Body of pancreas (tissue), 4 donors: ENCODE measurements at regions not wholly inside any gene's neighbourhood (a gene's known extent, or its start where the extent isn't known, plus 50 kb on each side); places are given as distances from the start of the nearest gene placed in this dataset.

ENCODE experiments used
- ATAC-seq: fragments of 150-250 bp; one replicate; pipeline ENCODE4 v1.9.1; 2016
- DNase-seq, 4 donors: peaks; one replicate each; pipeline ENCODE4 v3.0.0-alpha.2; 2019
- H3K27ac ChIP-seq, 4 donors: fragments of 200-600 bp; sonication (generic); 1 replicate in 3 of 4; 2 replicates in 1 of 4; pipeline versions ENCODE4 v1.5.1 to v1.6.1; 2016 to 2019; ENCODE audit warnings: mild to moderate bottlenecking in 1 of 4, mixed read lengths in 1 of 4, moderate library complexity in 1 of 4
- H3K27me3 ChIP-seq, 2 donors: fragments of 200-600 bp; sonication (generic); one replicate each; pipeline ENCODE4 v1.6.0; 2016; ENCODE audit warnings: mild to moderate bottlenecking in 1 of 2
- H3K36me3 ChIP-seq, 2 donors: fragments of 200-600 bp; sonication (generic); replicated peaks in 1 of 2; 2 replicates each; pipeline ENCODE4 v1.5.1; 2016; ENCODE audit warnings: low read depth in 2 of 2; ENCODE audit not compliant: insufficient read depth in 1 of 2
- H3K4me1 ChIP-seq: fragments of 200-600 bp; sonication (generic); one replicate; pipeline ENCODE4 v1.6.0; 2016
- H3K4me3 ChIP-seq, 2 donors: fragments of 200-600 bp; sonication (generic); 1 replicate in 1 of 2; 2 replicates in 1 of 2; pipeline ENCODE4 v1.5.1; 2016 to 2019
- H3K9me3 ChIP-seq, 3 donors: fragments of 200-600 bp; sonication (generic); 1 replicate in 2 of 3; 2 replicates in 1 of 3; pipeline ENCODE4 v1.5.1; 2016
- POLR2A ChIP-seq, 3 donors: fragments of 450-650 bp; IDR thresholded peaks; one replicate each; pipeline ENCODE4 v1.6.1; 2016; ENCODE audit warnings: antibody characterized with exemption in 3 of 3, mild to moderate bottlenecking in 2 of 3
- WGBS, 2 donors: methylation state at CpG; one replicate each; pipeline ENCODE4 v1.1.5; 2017; 5-methylcytosine and 5-hydroxymethylcytosine counted together
- intact Hi-C: fragments of 100-400 bp; cut with DNase I; formaldehyde crosslinking; loops from one replicate; pipeline ENCODE4 v1.15.1; 2023
- TF ChIP-seq, protein P1 (sequence below), 7 experiments: fragments of 450-650 bp in 4 of 7; fragments of 200-600 bp in 3 of 7; sonication (generic) in 3 of 7; IDR thresholded peaks; one replicate each; pipeline ENCODE4 v1.5.1; 2016 to 2019; ENCODE audit warnings: antibody characterized with exemption in 7 of 7

DNA sequence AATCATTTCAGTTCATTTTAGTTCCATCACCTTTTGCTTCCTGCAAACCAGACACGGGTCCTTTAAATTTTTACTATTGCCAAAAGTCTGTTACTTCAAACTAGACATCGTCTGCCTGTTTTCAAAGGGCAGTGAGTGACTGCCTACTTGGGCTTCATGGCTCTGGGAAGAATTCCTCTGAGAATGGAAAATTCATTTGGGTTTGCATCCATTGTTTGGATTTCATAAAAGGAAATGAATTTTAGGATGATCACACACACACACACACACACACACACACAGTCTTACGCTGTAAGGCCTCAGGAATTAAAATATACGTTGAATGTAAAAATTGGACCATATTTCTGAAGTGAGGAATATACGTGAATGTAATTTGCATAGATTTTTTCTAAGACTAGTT lies 1584.3 kb upstream of the ACVR2A start:
- H3K27me3 ChIP-seq: no peaks in the 10 kb centered on the region
- TF ChIP-seq POLR2A (IDR thresholded peaks at IDR 0.05): no peak
- TF ChIP-seq, protein P1, sequence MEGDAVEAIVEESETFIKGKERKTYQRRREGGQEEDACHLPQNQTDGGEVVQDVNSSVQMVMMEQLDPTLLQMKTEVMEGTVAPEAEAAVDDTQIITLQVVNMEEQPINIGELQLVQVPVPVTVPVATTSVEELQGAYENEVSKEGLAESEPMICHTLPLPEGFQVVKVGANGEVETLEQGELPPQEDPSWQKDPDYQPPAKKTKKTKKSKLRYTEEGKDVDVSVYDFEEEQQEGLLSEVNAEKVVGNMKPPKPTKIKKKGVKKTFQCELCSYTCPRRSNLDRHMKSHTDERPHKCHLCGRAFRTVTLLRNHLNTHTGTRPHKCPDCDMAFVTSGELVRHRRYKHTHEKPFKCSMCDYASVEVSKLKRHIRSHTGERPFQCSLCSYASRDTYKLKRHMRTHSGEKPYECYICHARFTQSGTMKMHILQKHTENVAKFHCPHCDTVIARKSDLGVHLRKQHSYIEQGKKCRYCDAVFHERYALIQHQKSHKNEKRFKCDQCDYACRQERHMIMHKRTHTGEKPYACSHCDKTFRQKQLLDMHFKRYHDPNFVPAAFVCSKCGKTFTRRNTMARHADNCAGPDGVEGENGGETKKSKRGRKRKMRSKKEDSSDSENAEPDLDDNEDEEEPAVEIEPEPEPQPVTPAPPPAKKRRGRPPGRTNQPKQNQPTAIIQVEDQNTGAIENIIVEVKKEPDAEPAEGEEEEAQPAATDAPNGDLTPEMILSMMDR (IDR thresholded peaks at IDR 0.05): no peak
- ATAC-seq (no peak), DNase-seq (no peak)
- H3K27ac ChIP-seq: no peak overlapping the region
- intact Hi-C loops: no loop called here
- no peaks in the 10 kb centered on the region for H3K4me1 ChIP-seq
- 74 to 77% methylated on average over 5 of the region's 5 CpGs for WGBS, 2 donors
- no peaks in the 10 kb centered on the region for H3K36me3 ChIP-seq
- no peaks in the 10 kb centered on the region for H3K9me3 ChIP-seq
- no peak overlapping the region for H3K4me3 ChIP-seq

DNA sequence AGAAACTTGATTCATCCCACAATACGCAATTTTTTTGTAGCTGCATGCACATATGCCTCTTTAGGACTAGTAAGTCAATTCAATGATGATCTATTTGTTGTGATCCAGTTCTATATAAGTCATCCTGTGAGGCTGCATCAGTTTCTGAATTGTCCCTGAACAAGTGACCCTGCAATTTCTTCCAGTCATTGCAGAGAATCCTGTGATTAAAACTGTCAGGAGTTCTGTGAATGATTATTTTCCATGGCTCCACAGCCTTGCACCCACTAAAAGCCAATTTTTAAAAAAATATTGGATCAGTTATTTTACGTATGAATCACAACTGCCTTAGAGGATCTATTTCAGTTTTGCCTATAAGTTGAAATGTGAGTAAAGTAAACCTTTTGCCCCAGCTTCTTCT lies 1585.0 kb upstream of the ACVR2A start:
- H3K9me3 ChIP-seq: no peaks in the 10 kb centered on the region
- no peak for ATAC-seq
- no peak overlapping the region for H3K4me3 ChIP-seq
- no peak for DNase-seq
- H3K36me3 ChIP-seq: no peaks in the 10 kb centered on the region
- no peak for TF ChIP-seq POLR2A (IDR thresholded peaks at IDR 0.05)
- TF ChIP-seq, protein P1 (IDR thresholded peaks at IDR 0.05): no peak
- WGBS, 2 donors: 84 to 85% methylated on average over 2 of the region's 2 CpGs
- H3K27ac ChIP-seq: no peak overlapping the region
- H3K4me1 ChIP-seq: no peaks in the 10 kb centered on the region
- intact Hi-C loops: no loop called here
- H3K27me3 ChIP-seq: no peaks in the 10 kb centered on the region

DNA sequence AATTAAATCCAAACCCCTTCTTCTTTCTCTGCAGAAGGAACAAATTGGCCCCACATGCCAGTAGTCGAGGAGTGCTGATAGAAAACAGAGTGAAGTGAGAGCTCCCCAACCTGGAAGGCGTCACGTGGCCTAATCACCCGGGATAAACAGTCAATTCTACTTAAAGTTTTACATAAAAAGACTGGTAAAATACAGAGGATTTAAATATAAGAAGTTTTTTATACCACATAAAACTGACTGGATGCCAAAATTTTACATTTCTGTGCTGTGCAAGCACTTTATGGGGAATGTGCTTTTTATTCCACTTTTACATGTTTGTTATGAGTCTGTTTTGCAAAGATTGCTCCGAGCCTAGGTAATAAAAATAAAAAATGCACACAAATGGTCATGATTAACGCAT lies 1586.8 kb upstream of the ACVR2A start:
- no peak for ATAC-seq
- intact Hi-C loops: no loop called here
- H3K9me3 ChIP-seq: no peaks in the 10 kb centered on the region

DNA sequence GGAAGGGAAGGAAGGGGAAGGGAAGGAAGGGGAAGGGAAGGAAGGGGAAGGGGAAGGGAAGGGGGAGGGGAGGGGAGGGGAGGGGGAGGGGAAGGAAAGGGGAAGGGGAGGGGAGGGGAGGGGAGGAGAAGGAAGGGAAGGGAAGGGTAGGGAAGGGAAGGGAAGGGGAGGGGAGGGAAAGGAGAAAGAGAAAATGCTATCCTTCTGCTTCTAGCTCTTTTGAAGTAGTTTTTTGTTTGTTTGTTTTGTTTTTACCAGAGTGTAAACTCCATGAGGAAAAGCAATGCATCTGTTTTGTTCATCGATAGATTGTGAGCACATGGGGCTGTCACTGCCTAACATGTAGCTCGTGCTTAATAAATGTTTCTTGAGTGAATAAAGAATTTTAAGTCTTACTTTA lies 1592.7 kb upstream of the ACVR2A start:
- H3K27ac ChIP-seq: no peak overlapping the region
- intact Hi-C loops: no loop called here
- ATAC-seq (no peak), DNase-seq (no peak)
- WGBS, 2 donors: 82 to 87% methylated on average over 2 of the region's 2 CpGs
- peaks cover 3% of the 10 kb centered on the region for H3K4me1 ChIP-seq
- no peaks in the 10 kb centered on the region for H3K27me3 ChIP-seq
- H3K36me3 ChIP-seq: no peaks in the 10 kb centered on the region
- TF ChIP-seq, protein P1 (IDR thresholded peaks at IDR 0.05): no peak
- H3K4me3 ChIP-seq: no peak overlapping the region
- no peaks in the 10 kb centered on the region for H3K9me3 ChIP-seq

More for the DNA sequence above, 1586.8 kb upstream of the ACVR2A start:
- no peak overlapping the region for H3K4me3 ChIP-seq
- TF ChIP-seq POLR2A (IDR thresholded peaks at IDR 0.05): no peak
- TF ChIP-seq, protein P1 (IDR thresholded peaks at IDR 0.05): no peak
- WGBS, 2 donors: 62 to 64% methylated on average over 6 of the region's 6 CpGs
- H3K27me3 ChIP-seq: no peaks in the 10 kb centered on the region
- H3K36me3 ChIP-seq: no peaks in the 10 kb centered on the region
- H3K27ac ChIP-seq: no peak overlapping the region
- DNase-seq: no peak
- H3K4me1 ChIP-seq: no peaks in the 10 kb centered on the region

DNA sequence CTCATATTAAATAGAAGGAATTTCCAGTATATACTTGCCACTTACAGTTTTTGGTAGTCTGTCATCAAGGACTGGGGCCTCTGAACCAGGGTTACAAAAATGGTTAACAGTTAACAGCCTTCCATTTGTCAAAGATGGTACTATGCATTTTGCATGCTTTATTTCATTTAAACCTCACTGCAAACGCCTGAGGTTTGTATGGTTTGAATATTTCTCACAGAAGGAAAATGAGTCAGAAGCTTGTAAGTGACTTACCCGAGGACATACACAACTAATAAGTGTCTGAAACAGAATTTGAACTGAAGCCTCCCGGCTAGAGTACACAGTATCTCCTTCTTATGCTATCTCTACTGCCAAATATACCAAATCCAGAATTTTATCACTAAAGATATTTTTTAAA lies 1593.5 kb upstream of the ACVR2A start:
- ATAC-seq (no peak), DNase-seq (no peak)
- H3K36me3 ChIP-seq: no peaks in the 10 kb centered on the region
- intact Hi-C loops: no loop called here
- 44% methylated on average over 3 of the region's 3 CpGs for WGBS, 2 donors
- H3K27ac ChIP-seq: no peak overlapping the region
- H3K4me3 ChIP-seq: no peak overlapping the region
- peaks cover 8% of the 10 kb centered on the region for H3K4me1 ChIP-seq
- no peak for TF ChIP-seq POLR2A (IDR thresholded peaks at IDR 0.05)
- TF ChIP-seq, protein P1 (IDR thresholded peaks at IDR 0.05): no peak
- H3K9me3 ChIP-seq: no peaks in the 10 kb centered on the region
- no peaks in the 10 kb centered on the region for H3K27me3 ChIP-seq
